Thoracic aorta (tissue), 2 donors: ENCODE measurements at regions not wholly inside any gene's neighbourhood (a gene's known extent, or its start where the extent isn't known, plus 50 kb on each side); places are given as distances from the start of the nearest gene placed in this dataset.

Experiments
- ATAC-seq: fragments of 150-250 bp; one replicate; pipeline ENCODE4 v1.8.0; 2017; ENCODE audit warnings: low read depth; ENCODE audit not compliant: insufficient number of reproducible peaks, low FRiP score
- DNase-seq: peaks from one replicate; pipeline ENCODE4 v3.0.0-alpha.2; 2020; ENCODE audit warnings: low spot score
- H3K27ac ChIP-seq, 2 donors: fragments of 200-600 bp; sonication (generic); 1 replicate in 1 of 2; 2 replicates in 1 of 2; pipeline ENCODE4 v1.5.1; 2016; ENCODE audit warnings: mild to moderate bottlenecking in 2 of 2, moderate library complexity in 2 of 2
- H3K27me3 ChIP-seq: fragments of 200-600 bp; sonication (generic); replicated peaks from 2 replicates; pipeline ENCODE4 v1.6.0; 2016; ENCODE audit warnings: mild to moderate bottlenecking; ENCODE audit not compliant: insufficient read depth
- H3K36me3 ChIP-seq: fragments of 200-600 bp; sonication (generic); one replicate; pipeline ENCODE4 v1.5.1; 2016
- H3K4me1 ChIP-seq, 2 donors: fragments of 200-600 bp; sonication (generic); 1 replicate in 1 of 2; 2 replicates in 1 of 2; pipeline versions ENCODE4 v1.5.1 to v1.6.0; 2016; ENCODE audit warnings: low read depth in 2 of 2, mild to moderate bottlenecking in 1 of 2; ENCODE audit not compliant: control insufficient read depth in 1 of 2
- H3K4me3 ChIP-seq: fragments of 200-600 bp; sonication (generic); 2 replicates; pipeline ENCODE4 v1.5.1; 2016; ENCODE audit warnings: mild to moderate bottlenecking
- H3K9me3 ChIP-seq: fragments of 200-600 bp; sonication (generic); 2 replicates; pipeline ENCODE4 v1.5.1; 2016
- CTCF ChIP-seq: fragments of 200-600 bp; sonication (generic); IDR thresholded peaks from one replicate; pipeline ENCODE4 v1.5.1; 2019; ENCODE audit warnings: antibody characterized with exemption

- no peaks in the 10 kb centered on the region for H3K36me3 ChIP-seq
- H3K27ac ChIP-seq: peak overlapping the region; percentile 96 to 98
- DNase-seq (no peak), ATAC-seq (no peak)
- no peaks in the 10 kb centered on the region for H3K9me3 ChIP-seq
- TF ChIP-seq CTCF: no peak
- peaks cover 40 to 57% of the 10 kb centered on the region in 2 donors for H3K4me1 ChIP-seq
- H3K27me3 ChIP-seq: no peaks in the 10 kb centered on the region
- peak overlapping the region; percentile 74 for H3K4me3 ChIP-seq
Observed at GRCh38 chr17:77324227-77324626, 183.5 kb downstream of the SEC14L1 start.

- no peak for ATAC-seq
- Histone ChIP-seq H3K27ac (peak overlapping the region; percentile 96 to 98), H3K27me3 (no peaks in the 10 kb centered on the region), H3K4me3 (no peak overlapping the region), H3K4me1 (peaks cover 40 to 52% of the 10 kb centered on the region in 2 donors), H3K36me3 (no peaks in the 10 kb centered on the region), H3K9me3 (no peaks in the 10 kb centered on the region)
- no peak for DNase-seq
- no peak for TF ChIP-seq CTCF
Observed at GRCh38 chr17:77325577-77326075, 184.9 kb downstream of the SEC14L1 start.

DNA sequence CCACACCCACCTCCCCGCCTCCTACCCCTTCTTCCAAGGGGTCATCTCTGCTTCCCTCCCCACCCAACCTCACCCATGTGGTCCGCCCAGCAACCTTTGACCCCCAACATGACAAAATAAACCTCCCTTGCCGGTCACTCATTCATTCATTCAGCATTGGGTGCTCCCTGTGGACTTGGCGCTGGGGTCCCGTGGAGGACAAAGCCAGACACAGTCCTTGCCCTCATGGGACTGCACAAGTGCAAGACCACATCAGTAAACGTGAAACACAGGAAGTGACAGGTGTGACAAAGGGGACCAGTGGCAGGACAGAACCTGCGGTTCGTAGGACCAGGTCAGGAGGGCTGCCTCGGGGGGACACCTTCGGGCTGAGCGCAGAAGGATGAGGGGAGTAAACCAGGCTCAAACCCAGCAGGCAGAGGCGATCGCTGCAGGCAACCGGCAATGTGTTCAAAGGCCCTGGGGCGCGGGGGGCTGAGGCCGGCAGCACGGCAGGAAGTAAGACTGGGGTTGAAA is 185.4 kb downstream of the SEC14L1 start:
- TF ChIP-seq CTCF: no peak
- no peak for ATAC-seq
- Histone ChIP-seq H3K4me3 (no peak overlapping the region), H3K27me3 (no peaks in the 10 kb centered on the region), H3K4me1 (peaks cover 36 to 50% of the 10 kb centered on the region in 2 donors), H3K36me3 (no peaks in the 10 kb centered on the region), H3K9me3 (no peaks in the 10 kb centered on the region), H3K27ac (peak overlapping the region; percentile 96 to 98)
- DNase-seq: no peak

- H3K4me1 ChIP-seq: peaks cover 36 to 50% of the 10 kb centered on the region in 2 donors
- no peak for ATAC-seq
Observed at GRCh38 chr17:77326636-77327035, 185.9 kb downstream of the SEC14L1 start.

DNA sequence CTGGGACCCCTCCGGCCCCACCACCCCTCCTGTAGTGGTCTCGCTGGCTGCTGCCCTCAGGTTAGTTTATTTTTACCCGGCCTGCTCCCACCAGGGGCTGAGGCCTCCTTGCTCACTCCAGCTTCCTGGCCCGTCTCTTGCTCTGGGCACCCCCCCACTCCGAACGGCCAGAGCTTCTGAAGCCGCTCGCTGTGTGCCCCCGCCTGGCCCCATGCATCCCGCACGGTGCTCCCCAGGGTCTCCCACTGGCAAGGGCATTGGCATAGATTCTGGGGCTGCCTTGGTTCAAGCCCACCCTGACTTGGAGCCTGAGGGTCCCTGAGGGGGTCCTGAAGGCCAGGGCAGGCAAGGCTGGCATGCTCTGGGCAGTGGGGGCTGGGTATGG is 186.4 kb downstream of the SEC14L1 start:
- H3K4me1 ChIP-seq: peaks cover 34 to 49% of the 10 kb centered on the region in 2 donors
- ATAC-seq: no peak

More at GRCh38 chr17:77326636-77327035, 185.9 kb downstream of the SEC14L1 start:
- H3K36me3 ChIP-seq: no peaks in the 10 kb centered on the region
- no peak for TF ChIP-seq CTCF
- DNase-seq: no peak
- no peaks in the 10 kb centered on the region for H3K27me3 ChIP-seq
- H3K9me3 ChIP-seq: no peaks in the 10 kb centered on the region
- H3K27ac ChIP-seq: no peak overlapping the region
- no peak overlapping the region for H3K4me3 ChIP-seq

More for the DNA sequence above, 186.4 kb downstream of the SEC14L1 start:
- Histone ChIP-seq H3K27me3 (no peaks in the 10 kb centered on the region), H3K4me3 (no peak overlapping the region), H3K36me3 (no peaks in the 10 kb centered on the region), H3K27ac (no peak overlapping the region), H3K9me3 (no peaks in the 10 kb centered on the region)
- no peak for DNase-seq
- no peak for TF ChIP-seq CTCF
